BLaER1 (cell line): ENCODE measurements at regions not wholly inside any gene's neighbourhood (a gene's known extent, or its start where the extent isn't known, plus 50 kb on each side); places are given as distances from the start of the nearest gene placed in this dataset.

Source experiments
- H3K27ac ChIP-seq: shearing (Covaris generic); formaldehyde crosslinking; 2 replicates; pipeline ENCODE4 v1.8.1; 2022
- H3K27me3 ChIP-seq: shearing (Covaris generic); formaldehyde crosslinking; 2 replicates; pipeline ENCODE4 v1.8.1; 2022
- H3K36me3 ChIP-seq: shearing (Covaris generic); formaldehyde crosslinking; 2 replicates; pipeline ENCODE4 v1.8.1; 2022
- H3K4me1 ChIP-seq: shearing (Covaris generic); formaldehyde crosslinking; 2 replicates; pipeline ENCODE4 v1.8.1; 2022
- H3K4me2 ChIP-seq: shearing (Covaris generic); formaldehyde crosslinking; 2 replicates; pipeline ENCODE4 v1.8.1; 2022
- H3K4me3 ChIP-seq: shearing (Covaris generic); formaldehyde crosslinking; 2 replicates; pipeline ENCODE4 v1.8.1; 2022
- H3K9ac ChIP-seq: shearing (Covaris generic); formaldehyde crosslinking; 2 replicates; pipeline ENCODE4 v1.8.1; 2022
- H3K9me3 ChIP-seq: shearing (Covaris generic); formaldehyde crosslinking; 2 replicates; pipeline ENCODE4 v1.8.1; 2022
- H4K20me1 ChIP-seq: shearing (Covaris generic); formaldehyde crosslinking; 2 replicates; pipeline ENCODE4 v1.8.1; 2022
- Cebpa-rat ChIP-seq: shearing (Covaris generic); IDR thresholded peaks from 2 replicates; pipeline ENCODE4 v1.8.1; 2022

DNA sequence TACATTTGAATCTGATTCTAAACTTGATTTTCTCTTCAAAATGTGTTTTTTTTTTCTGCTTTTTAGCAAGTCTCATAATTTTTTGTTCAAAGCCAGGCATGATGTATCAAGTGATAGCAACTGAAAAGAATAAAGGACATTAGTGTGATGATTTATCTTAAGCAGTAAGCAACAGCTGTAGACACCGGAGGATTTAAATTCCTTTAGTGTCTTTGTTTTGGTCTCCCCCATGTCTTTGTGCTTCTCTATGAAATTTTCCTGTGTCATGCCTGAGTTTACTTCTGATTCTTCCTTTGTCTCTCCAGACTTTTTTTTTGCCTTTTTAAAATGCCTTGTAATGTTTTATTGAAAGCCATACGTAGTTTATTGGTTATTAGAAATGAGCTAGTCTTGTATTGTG, 934.2 kb upstream of the RAG2 start:
- H3K36me3 ChIP-seq, result no peaks in the 10 kb centered on the region
- H3K4me3 ChIP-seq, result no peak overlapping the region
- H3K27me3 ChIP-seq, result no peaks in the 10 kb centered on the region
- no peak overlapping the region for H3K4me2 ChIP-seq
- H3K9me3 ChIP-seq, result peaks cover 24% of the 10 kb centered on the region
- H3K9ac ChIP-seq, result no peak overlapping the region
- no peaks in the 10 kb centered on the region for H3K4me1 ChIP-seq
- no peak overlapping the region for H3K27ac ChIP-seq
- TF ChIP-seq Cebpa-rat, result no peak
- no peaks in the 10 kb centered on the region for H4K20me1 ChIP-seq

DNA sequence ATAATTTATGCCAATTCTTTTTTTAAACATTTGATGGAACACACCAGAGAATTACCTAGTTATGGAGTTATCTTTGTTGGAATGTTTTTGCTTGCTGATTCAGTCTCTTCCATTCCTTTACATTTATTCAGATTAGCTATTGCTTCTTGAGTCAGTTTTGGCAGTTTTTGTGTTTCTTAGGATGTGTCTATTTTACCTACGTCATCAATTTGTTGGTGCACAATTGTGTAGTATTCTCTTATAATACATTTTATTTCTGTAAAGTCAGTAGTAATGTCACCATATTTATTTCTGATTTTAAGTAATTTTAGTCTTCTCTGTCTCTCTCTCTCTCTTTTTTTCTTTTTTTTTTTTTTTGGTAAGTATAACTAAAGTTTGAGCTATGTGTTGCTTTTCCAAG, 929.5 kb upstream of the RAG2 start:
- H3K4me1 ChIP-seq, result no peaks in the 10 kb centered on the region
- TF ChIP-seq Cebpa-rat, result no peak
- H3K36me3 ChIP-seq, result no peaks in the 10 kb centered on the region

DNA sequence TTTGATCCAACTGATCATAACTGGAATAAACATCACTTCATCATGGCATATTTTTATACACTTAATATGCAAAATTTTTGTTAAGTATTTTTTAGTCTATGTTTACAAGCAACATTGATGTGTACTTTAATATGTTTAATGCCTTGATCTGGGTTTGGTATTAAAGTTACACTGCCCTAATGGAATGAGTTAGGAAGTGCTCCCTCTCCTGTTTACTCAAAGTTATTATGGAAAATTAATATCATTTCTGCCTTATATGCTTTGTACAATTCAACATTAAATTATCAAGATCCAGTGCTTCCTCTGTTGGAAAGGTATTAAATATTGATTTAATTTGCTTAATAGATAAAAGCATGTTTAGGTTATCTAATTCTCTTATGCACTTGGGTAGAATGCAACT, 927.3 kb upstream of the RAG2 start:
- no peaks in the 10 kb centered on the region for H3K27me3 ChIP-seq
- H3K36me3 ChIP-seq, result no peaks in the 10 kb centered on the region
- H4K20me1 ChIP-seq, result no peaks in the 10 kb centered on the region
- H3K9ac ChIP-seq, result no peak overlapping the region
- TF ChIP-seq Cebpa-rat, result no peak
- no peak overlapping the region for H3K27ac ChIP-seq
- H3K4me3 ChIP-seq, result no peak overlapping the region
- H3K9me3 ChIP-seq, result peaks cover 23% of the 10 kb centered on the region
- no peak overlapping the region for H3K4me2 ChIP-seq
- H3K4me1 ChIP-seq, result no peaks in the 10 kb centered on the region

More for the DNA sequence above, 929.5 kb upstream of the RAG2 start:
- Histone ChIP-seq H3K9me3 (peaks cover 24% of the 10 kb centered on the region), H3K9ac (no peak overlapping the region), H3K4me3 (no peak overlapping the region), H3K27me3 (no peaks in the 10 kb centered on the region), H4K20me1 (no peaks in the 10 kb centered on the region), H3K27ac (no peak overlapping the region), H3K4me2 (no peak overlapping the region)

DNA sequence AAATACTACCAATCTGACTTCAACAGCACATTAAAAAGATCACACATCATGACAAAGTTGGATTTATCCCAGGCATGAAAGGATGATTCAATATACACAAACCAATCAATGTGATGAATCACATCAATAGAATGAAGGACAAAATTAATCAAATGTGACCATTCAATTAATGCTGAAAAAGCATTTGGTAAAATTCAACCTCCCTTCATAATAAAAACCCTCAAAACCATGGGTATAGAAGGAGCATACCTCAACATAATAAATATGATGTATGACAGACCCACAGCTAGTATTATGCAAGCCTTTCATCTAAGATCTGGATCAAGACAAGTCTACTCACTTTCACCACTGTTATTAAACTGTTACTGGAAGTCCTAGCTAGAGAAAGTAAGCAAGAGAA, 921.7 kb upstream of the RAG2 start:
- Histone ChIP-seq H3K9me3 (no peaks in the 10 kb centered on the region), H3K4me3 (no peak overlapping the region), H4K20me1 (no peaks in the 10 kb centered on the region), H3K4me1 (no peaks in the 10 kb centered on the region), H3K9ac (no peak overlapping the region), H3K36me3 (no peaks in the 10 kb centered on the region), H3K27me3 (no peaks in the 10 kb centered on the region), H3K4me2 (no peak overlapping the region), H3K27ac (no peak overlapping the region)
- no peak for TF ChIP-seq Cebpa-rat

DNA sequence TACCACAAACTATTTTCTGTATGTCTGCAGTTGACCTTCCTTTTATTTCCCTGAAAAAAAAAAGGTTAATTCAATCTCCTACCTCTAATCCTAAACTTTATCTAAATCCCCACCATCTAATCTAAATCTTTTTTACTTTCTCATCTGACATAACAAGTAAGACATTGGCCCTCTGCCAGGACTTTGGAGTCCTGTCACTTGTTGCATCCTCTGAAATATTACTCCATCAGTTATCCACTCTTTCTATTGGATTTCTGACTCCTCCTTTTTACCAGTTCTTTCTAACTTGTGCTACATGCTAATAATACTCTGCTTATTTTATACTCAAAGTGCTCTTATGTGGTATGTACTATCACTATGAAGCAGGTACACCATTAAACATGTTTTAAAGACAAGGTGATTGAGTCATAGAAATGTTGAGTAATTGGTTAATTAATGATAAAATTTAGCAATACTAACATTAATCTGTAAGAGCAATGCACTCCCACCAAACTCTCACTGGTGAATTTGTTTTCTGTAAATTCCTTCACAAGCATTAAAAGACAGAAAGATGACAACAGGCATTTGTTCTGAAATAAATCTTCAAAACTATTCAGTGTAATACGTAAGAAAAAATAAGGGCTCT, 914.2 kb upstream of the RAG2 start:
- no peaks in the 10 kb centered on the region for H3K4me1 ChIP-seq
- H3K36me3 ChIP-seq, result no peaks in the 10 kb centered on the region
- H3K27ac ChIP-seq, result no peak overlapping the region
- no peak overlapping the region for H3K4me2 ChIP-seq
- no peaks in the 10 kb centered on the region for H4K20me1 ChIP-seq
- H3K4me3 ChIP-seq, result no peak overlapping the region
- no peaks in the 10 kb centered on the region for H3K27me3 ChIP-seq
- no peak for TF ChIP-seq Cebpa-rat
- no peak overlapping the region for H3K9ac ChIP-seq
- H3K9me3 ChIP-seq, result no peaks in the 10 kb centered on the region

DNA sequence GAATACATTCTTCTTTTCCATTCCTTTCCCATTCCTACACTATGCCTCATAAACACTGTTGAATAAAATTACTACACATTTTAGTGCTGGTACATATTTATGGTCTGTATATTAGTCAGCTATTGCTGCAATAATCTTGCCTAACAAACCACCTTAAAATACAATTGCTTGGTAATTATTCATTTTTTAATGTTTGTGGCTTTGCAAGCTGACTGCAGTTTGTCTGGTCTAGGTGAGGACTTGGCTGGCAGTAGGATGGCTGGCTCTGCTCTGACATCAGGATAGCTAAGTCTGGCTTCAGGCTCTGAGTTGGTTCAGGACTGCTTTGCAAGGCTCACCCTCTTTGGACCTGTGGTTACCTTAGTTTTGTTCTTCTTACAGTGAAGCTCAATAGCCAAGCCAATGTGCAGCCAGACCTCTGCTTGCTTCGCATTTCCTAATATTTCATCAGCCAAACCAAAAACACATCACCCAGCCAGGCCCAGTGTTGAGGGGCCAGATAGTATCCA, 913.4 kb upstream of the RAG2 start:
- Histone ChIP-seq H3K4me2 (no peak overlapping the region), H3K27me3 (no peaks in the 10 kb centered on the region), H3K9me3 (no peaks in the 10 kb centered on the region), H4K20me1 (no peaks in the 10 kb centered on the region), H3K4me3 (no peak overlapping the region), H3K4me1 (no peaks in the 10 kb centered on the region), H3K9ac (no peak overlapping the region), H3K36me3 (no peaks in the 10 kb centered on the region), H3K27ac (no peak overlapping the region)
- no peak for TF ChIP-seq Cebpa-rat

DNA sequence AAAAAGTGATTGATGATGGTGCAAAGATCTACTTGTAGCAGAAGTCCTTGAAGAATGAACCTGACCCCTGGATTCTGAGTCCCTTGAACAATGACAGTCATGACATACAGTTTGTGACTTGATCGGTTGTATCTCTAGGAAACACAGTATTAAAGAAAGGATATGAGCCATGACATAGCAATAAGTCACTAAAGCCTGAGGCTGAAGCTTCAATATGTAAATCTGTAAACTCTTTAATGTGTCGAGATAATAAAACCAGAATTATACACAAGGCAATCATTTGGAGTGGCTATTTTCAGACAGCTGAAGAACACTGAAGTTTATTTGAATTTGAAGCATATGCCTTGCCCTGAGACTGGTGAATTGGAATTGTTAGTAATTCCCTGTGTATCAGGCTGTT, 911.5 kb upstream of the RAG2 start:
- H3K4me1 ChIP-seq, result no peaks in the 10 kb centered on the region; the same call in 1 of the 2 replicates

DNA sequence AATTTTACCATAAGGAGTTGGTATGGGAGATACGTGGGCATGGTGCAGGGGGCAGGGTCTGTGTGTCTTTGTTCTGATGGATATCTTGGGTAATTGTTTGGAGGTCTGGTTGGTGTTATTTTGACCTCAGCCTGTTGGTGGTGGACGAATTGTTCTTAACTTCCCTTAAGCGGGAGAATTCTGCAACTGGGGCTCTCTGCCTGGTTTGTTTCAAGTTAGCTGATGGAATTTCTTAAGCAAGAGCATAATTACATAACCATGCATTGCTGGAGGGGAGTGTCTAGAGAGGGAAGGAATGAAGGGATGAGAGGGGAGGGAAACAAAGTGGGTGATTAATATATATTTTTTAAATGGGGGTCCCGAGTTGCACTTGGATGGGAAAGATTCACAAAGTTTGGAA, 908.5 kb upstream of the RAG2 start:
- Histone ChIP-seq H3K4me3 (no peak overlapping the region), H3K4me1 (peaks cover 11% of the 10 kb centered on the region), H4K20me1 (no peaks in the 10 kb centered on the region), H3K27me3 (no peaks in the 10 kb centered on the region), H3K4me2 (no peak overlapping the region), H3K36me3 (no peaks in the 10 kb centered on the region), H3K27ac (no peak overlapping the region), H3K9me3 (no peaks in the 10 kb centered on the region), H3K9ac (no peak overlapping the region)
- no peak for TF ChIP-seq Cebpa-rat

More for the DNA sequence above, 911.5 kb upstream of the RAG2 start:
- no peak overlapping the region for H3K4me2 ChIP-seq
- no peaks in the 10 kb centered on the region for H3K27me3 ChIP-seq
- no peak overlapping the region for H3K27ac ChIP-seq
- H4K20me1 ChIP-seq, result no peaks in the 10 kb centered on the region
- no peaks in the 10 kb centered on the region for H3K36me3 ChIP-seq
- no peak overlapping the region for H3K4me3 ChIP-seq
- H3K9ac ChIP-seq, result no peak overlapping the region
- H3K9me3 ChIP-seq, result no peaks in the 10 kb centered on the region
- TF ChIP-seq Cebpa-rat, result no peak

DNA sequence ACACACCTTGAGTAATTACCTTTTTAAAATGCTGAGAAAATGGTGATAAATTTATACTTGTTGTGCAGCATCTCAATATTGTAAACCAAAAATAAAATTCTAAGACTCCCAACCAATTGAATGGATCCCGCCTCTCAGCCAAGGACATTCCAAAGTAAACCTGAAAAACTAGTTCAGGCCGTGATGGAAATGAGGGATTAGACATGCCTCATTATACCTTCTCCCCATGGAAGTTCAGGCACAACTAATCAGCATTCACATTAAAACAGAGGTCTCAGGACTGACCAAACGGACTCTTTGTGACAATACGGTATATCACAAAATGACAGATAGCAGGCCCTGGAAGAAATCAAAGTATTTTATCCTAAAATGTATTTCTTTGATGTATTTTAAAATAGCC, 907.4 kb upstream of the RAG2 start:
- no peaks in the 10 kb centered on the region for H4K20me1 ChIP-seq
- H3K9me3 ChIP-seq, result no peaks in the 10 kb centered on the region
- no peaks in the 10 kb centered on the region for H3K27me3 ChIP-seq
- no peak overlapping the region for H3K27ac ChIP-seq
- H3K4me1 ChIP-seq, result peaks cover 11% of the 10 kb centered on the region
- no peak overlapping the region for H3K4me3 ChIP-seq
- TF ChIP-seq Cebpa-rat, result no peak
- no peak overlapping the region for H3K4me2 ChIP-seq
- H3K36me3 ChIP-seq, result no peaks in the 10 kb centered on the region
- no peak overlapping the region for H3K9ac ChIP-seq

DNA sequence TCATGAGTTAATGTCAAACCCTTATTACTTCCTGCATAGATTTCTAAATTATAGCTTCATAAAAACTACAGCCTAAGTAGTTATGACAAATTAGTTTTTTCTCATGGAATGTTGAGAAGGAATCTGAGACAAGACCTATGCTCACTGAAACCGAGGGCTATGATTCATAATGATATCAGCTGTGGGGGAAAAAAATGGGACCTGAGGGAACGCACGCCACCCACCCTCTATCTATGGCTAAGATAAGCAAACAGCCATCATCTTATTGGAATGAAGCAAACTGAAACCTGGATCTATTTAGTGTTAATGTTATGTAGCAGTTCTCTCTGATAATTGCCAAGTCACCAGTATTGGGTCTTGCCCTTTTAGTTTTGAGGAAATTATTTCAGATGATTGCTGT, 906.9 kb upstream of the RAG2 start:
- Histone ChIP-seq H3K4me2 (no peak overlapping the region), H3K9ac (no peak overlapping the region), H3K9me3 (no peaks in the 10 kb centered on the region), H3K4me3 (no peak overlapping the region), H3K27ac (no peak overlapping the region), H3K27me3 (no peaks in the 10 kb centered on the region), H3K4me1 (peaks cover 11% of the 10 kb centered on the region), H3K36me3 (no peaks in the 10 kb centered on the region), H4K20me1 (no peaks in the 10 kb centered on the region)
- TF ChIP-seq Cebpa-rat, result no peak
